ENCODE measurements at regions not wholly inside any gene's neighbourhood (a gene's known extent, or its start where the extent isn't known, plus 50 kb on each side); places are given as distances from the start of the nearest gene placed in this dataset.

GRCh38 chr3:182440101-182440500 is 353.2 kb upstream of the ATP11B start:
- TF ChIP-seq RXRA (IDR thresholded peaks at IDR 0.05; ENCODE audit: borderline replicate concordance, low read depth) (no peak), REST (IDR thresholded peaks at IDR 0.05; ENCODE audit: low read depth, low read length) (no peak), CTCF (IDR thresholded peaks at IDR 0.05) (no peak), RAD21 (IDR thresholded peaks at IDR 0.05; ENCODE audit: low read length) (no peak), EP300 (IDR thresholded peaks at IDR 0.05; ENCODE audit: borderline replicate concordance in 1 of 2, low read depth in 1 of 2, low read length in 1 of 2) (no peak), JUND (IDR thresholded peaks at IDR 0.05) (no peak), USF2 (IDR thresholded peaks at IDR 0.05; ENCODE audit: borderline replicate concordance, low read depth, low read length) (no peak)

All from SK-N-SH (cell line).